ENCODE measurements at regions not wholly inside any gene's neighbourhood (a gene's known extent, or its start where the extent isn't known, plus 50 kb on each side); places are given as distances from the start of the nearest gene placed in this dataset.

DNA sequence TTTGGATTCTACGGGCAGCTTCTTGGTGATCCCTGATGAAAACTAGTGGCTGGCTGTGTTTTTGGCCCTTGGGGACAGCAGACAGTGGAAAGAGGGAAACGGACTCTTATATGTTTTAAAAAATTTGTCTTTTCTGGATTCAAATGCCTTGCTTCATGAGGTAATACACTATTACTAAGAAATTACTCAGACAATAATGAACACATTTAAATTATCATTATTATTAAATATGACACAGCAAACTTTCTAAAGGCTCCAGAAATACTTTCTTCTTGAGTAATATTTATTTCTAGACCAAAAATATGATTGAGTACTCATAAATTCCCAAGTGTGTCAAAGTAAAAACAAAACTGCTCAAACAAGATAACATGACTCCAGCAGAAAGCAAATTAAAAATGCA, 520.7 kb upstream of the AADAT start:
- TF ChIP-seq, protein P1, sequence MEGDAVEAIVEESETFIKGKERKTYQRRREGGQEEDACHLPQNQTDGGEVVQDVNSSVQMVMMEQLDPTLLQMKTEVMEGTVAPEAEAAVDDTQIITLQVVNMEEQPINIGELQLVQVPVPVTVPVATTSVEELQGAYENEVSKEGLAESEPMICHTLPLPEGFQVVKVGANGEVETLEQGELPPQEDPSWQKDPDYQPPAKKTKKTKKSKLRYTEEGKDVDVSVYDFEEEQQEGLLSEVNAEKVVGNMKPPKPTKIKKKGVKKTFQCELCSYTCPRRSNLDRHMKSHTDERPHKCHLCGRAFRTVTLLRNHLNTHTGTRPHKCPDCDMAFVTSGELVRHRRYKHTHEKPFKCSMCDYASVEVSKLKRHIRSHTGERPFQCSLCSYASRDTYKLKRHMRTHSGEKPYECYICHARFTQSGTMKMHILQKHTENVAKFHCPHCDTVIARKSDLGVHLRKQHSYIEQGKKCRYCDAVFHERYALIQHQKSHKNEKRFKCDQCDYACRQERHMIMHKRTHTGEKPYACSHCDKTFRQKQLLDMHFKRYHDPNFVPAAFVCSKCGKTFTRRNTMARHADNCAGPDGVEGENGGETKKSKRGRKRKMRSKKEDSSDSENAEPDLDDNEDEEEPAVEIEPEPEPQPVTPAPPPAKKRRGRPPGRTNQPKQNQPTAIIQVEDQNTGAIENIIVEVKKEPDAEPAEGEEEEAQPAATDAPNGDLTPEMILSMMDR (conservative IDR thresholded peaks at IDR 0.05; ENCODE audit: low read depth, low read length): no peak
- TF ChIP-seq EZH2phosphoT487 (IDR thresholded peaks at IDR 0.05; ENCODE audit: borderline replicate concordance, low read length): no peak
